ENCODE measurements at regions not wholly inside any gene's neighbourhood (a gene's known extent, or its start where the extent isn't known, plus 50 kb on each side); places are given as distances from the start of the nearest gene placed in this dataset.

- no peak for TF ChIP-seq CTCF (IDR thresholded peaks at IDR 0.05; ENCODE audit: extremely low read depth, insufficient read depth, missing control alignments)
- no peak for DNase-seq (ENCODE audit: low spot score)
- in situ Hi-C loops (cut with MboI; ENCODE audit: low pct_unique_long_range_greater_than_20kb, low sequenced_read_pairs, unreplicated experiment), result no loop called here
Measured at GRCh38 chr5:175803254-175803653, 68.1 kb upstream of the CPLX2 start.

GRCh38 chr5:175803736-175804454, 67.5 kb upstream of the CPLX2 start:
- in situ Hi-C loops (cut with MboI; ENCODE audit: low pct_unique_long_range_greater_than_20kb, low sequenced_read_pairs, unreplicated experiment), result no loop called here
- DNase-seq (ENCODE audit: low spot score), result no peak
- no peak for TF ChIP-seq CTCF (IDR thresholded peaks at IDR 0.05; ENCODE audit: extremely low read depth, insufficient read depth, missing control alignments)

DNA sequence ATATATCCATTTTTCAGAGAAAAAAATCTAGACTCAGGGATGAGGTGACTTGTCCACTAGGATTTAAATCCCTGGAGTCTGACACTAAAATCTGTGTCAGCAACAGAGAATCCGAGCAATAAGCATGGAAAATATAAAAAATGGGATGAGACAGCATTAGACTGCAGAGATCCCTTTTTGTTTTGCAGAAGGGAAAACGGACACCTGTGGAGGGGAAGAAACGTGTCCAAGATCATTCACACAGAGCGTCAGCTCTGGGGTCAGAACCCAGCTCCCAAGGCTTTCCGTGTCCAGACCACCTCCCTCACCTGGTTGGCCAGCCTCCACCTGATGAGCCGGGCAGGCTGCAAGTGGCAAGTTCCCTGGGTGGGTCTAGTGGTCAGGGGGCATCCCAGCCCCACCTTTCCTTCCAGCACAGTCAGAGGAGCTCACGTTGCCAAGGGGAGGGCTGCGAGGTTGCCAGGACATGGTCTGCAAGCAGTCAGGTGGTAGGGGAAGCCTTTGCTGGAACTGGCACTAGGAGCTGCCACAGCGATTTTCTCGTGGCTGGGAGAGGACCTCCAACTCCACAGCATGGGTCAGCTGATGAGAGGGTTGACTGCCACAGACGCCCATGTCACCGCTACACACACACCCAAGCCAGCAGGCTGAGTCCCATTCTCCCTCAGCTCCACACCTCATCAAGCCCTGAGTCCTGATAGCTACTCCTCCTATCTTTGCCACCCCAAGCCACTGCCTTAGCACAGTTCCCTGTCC, 65.9 kb upstream of the CPLX2 start:
- no peak for DNase-seq (ENCODE audit: low spot score)
- in situ Hi-C loops (cut with MboI; ENCODE audit: low pct_unique_long_range_greater_than_20kb, low sequenced_read_pairs, unreplicated experiment), result no loop called here
- TF ChIP-seq CTCF (IDR thresholded peaks at IDR 0.05; ENCODE audit: extremely low read depth, insufficient read depth, missing control alignments), result no peak

GRCh38 chr5:175808711-175809110, 62.7 kb upstream of the CPLX2 start:
- in situ Hi-C loops (cut with MboI; ENCODE audit: low pct_unique_long_range_greater_than_20kb, low sequenced_read_pairs, unreplicated experiment), result no loop called here
- no peak for TF ChIP-seq CTCF (IDR thresholded peaks at IDR 0.05; ENCODE audit: extremely low read depth, insufficient read depth, missing control alignments)
- DNase-seq (ENCODE audit: low spot score), result no peak

DNA sequence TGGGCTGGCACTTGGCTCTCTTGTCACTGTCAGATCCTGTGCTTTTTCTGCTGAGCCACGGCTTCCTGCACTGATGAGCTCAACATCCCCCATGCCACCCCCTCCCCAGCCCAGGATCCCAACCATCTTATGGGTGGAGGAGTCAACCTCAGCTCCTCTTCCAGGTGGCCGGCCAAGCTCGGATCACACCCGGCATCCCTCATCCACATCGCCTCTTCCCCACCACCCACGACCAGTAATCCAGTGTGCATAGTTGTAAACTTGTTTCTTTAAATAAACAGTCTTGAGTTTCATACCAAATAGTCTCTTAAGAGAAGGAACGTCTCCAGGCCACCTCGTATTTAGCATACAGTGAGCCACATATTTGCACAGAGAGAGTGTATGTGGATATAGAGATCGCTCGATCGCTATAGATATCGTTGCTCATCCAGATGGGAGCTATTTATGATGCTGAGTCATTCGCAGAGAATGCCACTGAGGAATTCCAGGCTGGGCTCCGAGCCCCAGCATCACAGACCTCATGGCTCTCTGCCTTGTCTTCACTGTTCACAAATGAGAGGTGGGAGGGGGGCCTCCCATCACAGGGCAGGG, 61.8 kb upstream of the CPLX2 start:
- TF ChIP-seq CTCF (IDR thresholded peaks at IDR 0.05; ENCODE audit: extremely low read depth, insufficient read depth, missing control alignments), result no peak
- in situ Hi-C loops (cut with MboI; ENCODE audit: low pct_unique_long_range_greater_than_20kb, low sequenced_read_pairs, unreplicated experiment), result no loop called here
- no peak for DNase-seq (ENCODE audit: low spot score)

- no peak for TF ChIP-seq CTCF (IDR thresholded peaks at IDR 0.05; ENCODE audit: extremely low read depth, insufficient read depth, missing control alignments)
- DNase-seq (ENCODE audit: low spot score), result no peak
- in situ Hi-C loops (cut with MboI; ENCODE audit: low pct_unique_long_range_greater_than_20kb, low sequenced_read_pairs, unreplicated experiment), result no loop called here
Measured at GRCh38 chr5:175810457-175810856, 60.9 kb upstream of the CPLX2 start.
